Right cardiac atrium (tissue), 5 donors: ENCODE measurements at regions not wholly inside any gene's neighbourhood (a gene's known extent, or its start where the extent isn't known, plus 50 kb on each side); places are given as distances from the start of the nearest gene placed in this dataset.

ENCODE experiments used
- ATAC-seq, 2 donors: fragments of 200-7000 bp; cut with Tn5 transposase; one replicate each; pipeline versions ENCODE4 v1.8.0 to v1.9.1; 2020; ENCODE audit warnings: moderate library complexity in 2 of 2, mild to moderate bottlenecking in 1 of 2
- DNase-seq, 3 donors: peaks; one replicate each; pipeline ENCODE4 v3.0.0-alpha.2; 2020
- H3K27ac ChIP-seq: one replicate; pipeline ENCODE4 v1.5.1; 2013; ENCODE audit warnings: mild to moderate bottlenecking, low read length, control low read depth, moderate library complexity
- H3K27me3 ChIP-seq: one replicate; pipeline ENCODE4 v1.6.1; 2013; ENCODE audit not compliant: control insufficient read depth, insufficient read depth
- H3K4me1 ChIP-seq: one replicate; pipeline ENCODE4 v1.6.1; 2013; ENCODE audit warnings: low read length; ENCODE audit not compliant: control insufficient read depth, insufficient read depth
- H3K4me3 ChIP-seq: one replicate; pipeline ENCODE4 v1.5.1; 2013; ENCODE audit warnings: low read length, control low read depth
- H3K9me3 ChIP-seq: one replicate; pipeline ENCODE4 v1.6.1; 2013; ENCODE audit warnings: low read length; ENCODE audit not compliant: control insufficient read depth
- WGBS: extraction: QIAGEN DNeasy Blood & Tissue Kit; methylation state at CpG from one replicate; pipeline ENCODE4 v1.1.7; 2013; 5-methylcytosine and 5-hydroxymethylcytosine counted together
- intact Hi-C, 4 donors: fragments of 100-400 bp; cut with DNase I; formaldehyde crosslinking; loops; one replicate each; pipeline versions ENCODE4 v1.11.0 to v1.14.0; 2022 to 2023
- donor health status: healthy with polysubstance abuse.
- donor health status: DM: no; HTN: yes; CAD: no.
- donor health status: DM: no; HTN: no; CAD: no.
- donor health status: DM: no; HTN: yes; CAD: no; lungs with severe emphysema.
- donor health status: DM: yes; HTN: yes; CAD: no.

- intact Hi-C loops, result loop anchor here in 1 of 4 donors (10.0 kb wide), 1 partner anchor 218 kb away; the partner anchor contains the start of gene S1PR3
- ATAC-seq (no peak), DNase-seq (no peak)
Observed at GRCh38 chr9:88776717-88777497, 214.4 kb upstream of the S1PR3 start.

GRCh38 chr9:88777498-88778312 is 213.6 kb upstream of the S1PR3 start:
- H3K4me3 ChIP-seq, result no peak overlapping the region
- H3K27ac ChIP-seq, result peak overlapping the region; percentile 34
- no peaks in the 10 kb centered on the region for H3K9me3 ChIP-seq
- intact Hi-C loops, result loop anchor here in 1 of 4 donors (10.0 kb wide), 1 partner anchor 217 kb away; the partner anchor contains the start of gene S1PR3
- H3K4me1 ChIP-seq, result peaks cover 18% of the 10 kb centered on the region
- peak; percentile 59 to 81 (median 76) for DNase-seq
- WGBS, result 48% methylated on average over 12 of the region's 12 CpGs
- no peaks in the 10 kb centered on the region for H3K27me3 ChIP-seq
- peak; percentile 20 to 67 for ATAC-seq

More at GRCh38 chr9:88776717-88777497, 214.4 kb upstream of the S1PR3 start:
- WGBS, result 88% methylated on average over 7 of the region's 7 CpGs
- Histone ChIP-seq H3K27me3 (no peaks in the 10 kb centered on the region), H3K9me3 (no peaks in the 10 kb centered on the region), H3K4me3 (no peak overlapping the region), H3K4me1 (peaks cover 16% of the 10 kb centered on the region), H3K27ac (no peak overlapping the region)

GRCh38 chr9:88781628-88782391 is 209.5 kb upstream of the S1PR3 start:
- DNase-seq, result peak; percentile 73 to 81 (median 75)
- peak; percentile 82 to 83 for ATAC-seq
- no peaks in the 10 kb centered on the region for H3K27me3 ChIP-seq
- no peaks in the 10 kb centered on the region for H3K9me3 ChIP-seq
- intact Hi-C loops, result loop anchor here (5.0 to 10.0 kb wide), 4 partner anchors 57 to 213 kb away; partner anchors contain the start of gene S1PR3 (in 3 of the 4)
- WGBS, result 18% methylated on average over 7 of the region's 7 CpGs
- peak overlapping the region; percentile 83 for H3K27ac ChIP-seq
- H3K4me1 ChIP-seq, result peaks cover 21% of the 10 kb centered on the region
- no peak overlapping the region for H3K4me3 ChIP-seq

GRCh38 chr9:88782931-88783710 is 208.1 kb upstream of the S1PR3 start:
- H3K9me3 ChIP-seq, result no peaks in the 10 kb centered on the region
- ATAC-seq (no peak), DNase-seq (no peak)
- intact Hi-C loops, result loop anchor here (5.0 to 10.0 kb wide), 4 partner anchors 58 to 212 kb away; partner anchors contain the start of gene S1PR3 (in 3 of the 4)
- 90% methylated on average over 10 of the region's 10 CpGs for WGBS
- no peak overlapping the region for H3K4me3 ChIP-seq
- H3K27ac ChIP-seq, result peak overlapping the region; percentile 83
- H3K27me3 ChIP-seq, result no peaks in the 10 kb centered on the region
- peaks cover 20% of the 10 kb centered on the region for H3K4me1 ChIP-seq

- DNase-seq (no peak), ATAC-seq (no peak)
- Histone ChIP-seq H3K27me3 (no peaks in the 10 kb centered on the region), H3K9me3 (no peaks in the 10 kb centered on the region), H3K27ac (no peak overlapping the region), H3K4me3 (no peak overlapping the region), H3K4me1 (peaks cover 16% of the 10 kb centered on the region)
- 67% methylated on average over 4 of the region's 4 CpGs for WGBS
- intact Hi-C loops, result loop anchor here (5.0 to 10.0 kb wide), 4 partner anchors 59 to 211 kb away; partner anchors contain the start of gene S1PR3 (in 3 of the 4)
Observed at GRCh38 chr9:88783711-88784083, 207.6 kb upstream of the S1PR3 start.

- no peak for DNase-seq
- ATAC-seq, result no peak
- Histone ChIP-seq H3K27me3 (no peaks in the 10 kb centered on the region), H3K9me3 (no peaks in the 10 kb centered on the region), H3K4me1 (peaks cover 16% of the 10 kb centered on the region), H3K27ac (no peak overlapping the region), H3K4me3 (no peak overlapping the region)
- intact Hi-C loops, result loop anchor here (5.0 to 10.0 kb wide), 4 partner anchors 60 to 210 kb away; partner anchors contain the start of gene S1PR3 (in 3 of the 4)
- 89% methylated on average over 3 of the region's 3 CpGs for WGBS
Observed at GRCh38 chr9:88784960-88785359, 206.3 kb upstream of the S1PR3 start.

- H3K4me3 ChIP-seq, result no peak overlapping the region
- H3K9me3 ChIP-seq, result no peaks in the 10 kb centered on the region
- peak overlapping the region; percentile 11 for H3K27ac ChIP-seq
- peaks cover 15% of the 10 kb centered on the region for H3K4me1 ChIP-seq
- WGBS, result 39% methylated on average over 12 of the region's 12 CpGs
- intact Hi-C loops, result loop anchor here (10.0 kb wide), 3 partner anchors 62 to 208 kb away; partner anchors contain the start of gene S1PR3 (in 3 of the 4)
- DNase-seq, result no peak
- peak; percentile 30 to 67 for ATAC-seq
- no peaks in the 10 kb centered on the region for H3K27me3 ChIP-seq
Observed at GRCh38 chr9:88786291-88787079, 204.8 kb upstream of the S1PR3 start.

- no peaks in the 10 kb centered on the region for H3K9me3 ChIP-seq
- DNase-seq, result no peak
- intact Hi-C loops, result loop anchor here (10.0 kb wide), 3 partner anchors 65 to 205 kb away; partner anchors contain the start of gene S1PR3 (in 3 of the 4)
- no peak overlapping the region for H3K4me3 ChIP-seq
- WGBS, result 97% methylated on average over 3 of the region's 3 CpGs
- no peak overlapping the region for H3K27ac ChIP-seq
- no peaks in the 10 kb centered on the region for H3K27me3 ChIP-seq
- peaks cover 15% of the 10 kb centered on the region for H3K4me1 ChIP-seq
- no peak for ATAC-seq
Observed at GRCh38 chr9:88789785-88790184, 201.5 kb upstream of the S1PR3 start.

- Histone ChIP-seq H3K27me3 (no peaks in the 10 kb centered on the region), H3K27ac (peak overlapping the region; percentile 48), H3K4me1 (peaks cover 13% of the 10 kb centered on the region), H3K4me3 (no peak overlapping the region), H3K9me3 (no peaks in the 10 kb centered on the region)
- no peak for DNase-seq
- intact Hi-C loops, result no loop called here
- peak; percentile 84 to 85 for ATAC-seq
Observed at GRCh38 chr9:88791105-88791805, 200.0 kb upstream of the S1PR3 start.
